NCI-H187 (cell line): ENCODE measurements at regions not wholly inside any gene's neighbourhood (a gene's known extent, or its start where the extent isn't known, plus 50 kb on each side); places are given as distances from the start of the nearest gene placed in this dataset.

Experiments
- DNase-seq, 2 experiments: peaks; one replicate each; lab custom pipeline; 2025; lab: John Stamatoyannopoulos, UW

GRCh38 chr13:74485757-74486156 is 351.6 kb upstream of the KLF12 start:
- no peak for DNase-seq

- no peak for DNase-seq
Observed at GRCh38 chr13:74479124-74479523, 344.9 kb upstream of the KLF12 start.

- no peak for DNase-seq
Observed at GRCh38 chr13:74476788-74477187, 342.6 kb upstream of the KLF12 start.

GRCh38 chr13:74476365-74476764 is 342.2 kb upstream of the KLF12 start:
- DNase-seq, result no peak

GRCh38 chr13:74466864-74467263 is 332.7 kb upstream of the KLF12 start:
- no peak for DNase-seq

- no peak for DNase-seq
Observed at GRCh38 chr13:74466020-74466419, 331.8 kb upstream of the KLF12 start.

- no peak for DNase-seq
Observed at GRCh38 chr13:74465271-74465670, 331.1 kb upstream of the KLF12 start.

GRCh38 chr13:74464670-74465069 is 330.5 kb upstream of the KLF12 start:
- DNase-seq, result no peak

- DNase-seq, result no peak
Observed at GRCh38 chr13:74461011-74461410, 326.8 kb upstream of the KLF12 start.

GRCh38 chr13:74452881-74453280 is 318.7 kb upstream of the KLF12 start:
- no peak for DNase-seq

GRCh38 chr13:74452176-74452575 is 318.0 kb upstream of the KLF12 start:
- no peak for DNase-seq

GRCh38 chr13:74450964-74451363 is 316.8 kb upstream of the KLF12 start:
- DNase-seq, result no peak

GRCh38 chr13:74450525-74450845 is 316.3 kb upstream of the KLF12 start:
- DNase-seq, result no peak

GRCh38 chr13:74449811-74450524 is 315.8 kb upstream of the KLF12 start:
- DNase-seq, result no peak

- DNase-seq, result no peak
Observed at GRCh38 chr13:74444864-74445479, 310.8 kb upstream of the KLF12 start.

- no peak for DNase-seq
Observed at GRCh38 chr13:74444161-74444571, 310.0 kb upstream of the KLF12 start.

GRCh38 chr13:74443631-74444030 is 309.4 kb upstream of the KLF12 start:
- no peak for DNase-seq

- DNase-seq, result no peak
Observed at GRCh38 chr13:74442751-74443150, 308.5 kb upstream of the KLF12 start.

- no peak for DNase-seq
Observed at GRCh38 chr13:74438901-74439300, 304.7 kb upstream of the KLF12 start.

GRCh38 chr13:74434782-74435181 is 300.6 kb upstream of the KLF12 start:
- no peak for DNase-seq

- no peak for DNase-seq
Observed at GRCh38 chr13:74424455-74424854, 290.3 kb upstream of the KLF12 start.

- no peak for DNase-seq
Observed at GRCh38 chr13:74423434-74423833, 289.2 kb upstream of the KLF12 start.

GRCh38 chr13:74414458-74414857 is 280.3 kb upstream of the KLF12 start:
- no peak for DNase-seq

GRCh38 chr13:74413482-74413881 is 279.3 kb upstream of the KLF12 start:
- DNase-seq, result no peak
